ENCODE measurements at regions not wholly inside any gene's neighbourhood (a gene's known extent, or its start where the extent isn't known, plus 50 kb on each side); places are given as distances from the start of the nearest gene placed in this dataset.

GRCh38 chr5:86884608-86885007 is 266.9 kb downstream of the COX7C start:
- no peaks in the 10 kb centered on the region for H3K36me3 ChIP-seq (ENCODE audit: control insufficient read depth, low read length)
- H3K9me2 ChIP-seq (replicated peaks; ENCODE audit: control insufficient read depth, low read length), result no peaks in the 10 kb centered on the region
- H3K27me3 ChIP-seq (ENCODE audit: control insufficient read depth, low read length), result no peaks in the 10 kb centered on the region
- TF ChIP-seq, protein P1, sequence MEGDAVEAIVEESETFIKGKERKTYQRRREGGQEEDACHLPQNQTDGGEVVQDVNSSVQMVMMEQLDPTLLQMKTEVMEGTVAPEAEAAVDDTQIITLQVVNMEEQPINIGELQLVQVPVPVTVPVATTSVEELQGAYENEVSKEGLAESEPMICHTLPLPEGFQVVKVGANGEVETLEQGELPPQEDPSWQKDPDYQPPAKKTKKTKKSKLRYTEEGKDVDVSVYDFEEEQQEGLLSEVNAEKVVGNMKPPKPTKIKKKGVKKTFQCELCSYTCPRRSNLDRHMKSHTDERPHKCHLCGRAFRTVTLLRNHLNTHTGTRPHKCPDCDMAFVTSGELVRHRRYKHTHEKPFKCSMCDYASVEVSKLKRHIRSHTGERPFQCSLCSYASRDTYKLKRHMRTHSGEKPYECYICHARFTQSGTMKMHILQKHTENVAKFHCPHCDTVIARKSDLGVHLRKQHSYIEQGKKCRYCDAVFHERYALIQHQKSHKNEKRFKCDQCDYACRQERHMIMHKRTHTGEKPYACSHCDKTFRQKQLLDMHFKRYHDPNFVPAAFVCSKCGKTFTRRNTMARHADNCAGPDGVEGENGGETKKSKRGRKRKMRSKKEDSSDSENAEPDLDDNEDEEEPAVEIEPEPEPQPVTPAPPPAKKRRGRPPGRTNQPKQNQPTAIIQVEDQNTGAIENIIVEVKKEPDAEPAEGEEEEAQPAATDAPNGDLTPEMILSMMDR (IDR thresholded peaks at IDR 0.05; ENCODE audit: low read depth, low read length, poor library complexity, severe bottlenecking), result no peak
- TF ChIP-seq EZH2phosphoT487 (IDR thresholded peaks at IDR 0.05; ENCODE audit: borderline replicate concordance, low read length), result no peak
- no peaks in the 10 kb centered on the region for H3K79me2 ChIP-seq (ENCODE audit: control insufficient read depth, low read length)
- no peak overlapping the region for H3K27ac ChIP-seq (ENCODE audit: low read depth, low read length)
- no peaks in the 10 kb centered on the region for H3K4me1 ChIP-seq (ENCODE audit: control insufficient read depth, low read length)
- no peaks in the 10 kb centered on the region for H3F3A ChIP-seq (ENCODE audit: control insufficient read depth, insufficient read depth)
- no peaks in the 10 kb centered on the region for H3K9me3 ChIP-seq (ENCODE audit: control insufficient read depth, insufficient read depth, low read length)
- H4K20me1 ChIP-seq (ENCODE audit: control insufficient read depth, insufficient read depth, low read depth, low read length), result no peaks in the 10 kb centered on the region
- H3K4me3 ChIP-seq (ENCODE audit: low read length), result no peak overlapping the region
- no peak overlapping the region for H3K4me2 ChIP-seq (ENCODE audit: low read length)

DNA sequence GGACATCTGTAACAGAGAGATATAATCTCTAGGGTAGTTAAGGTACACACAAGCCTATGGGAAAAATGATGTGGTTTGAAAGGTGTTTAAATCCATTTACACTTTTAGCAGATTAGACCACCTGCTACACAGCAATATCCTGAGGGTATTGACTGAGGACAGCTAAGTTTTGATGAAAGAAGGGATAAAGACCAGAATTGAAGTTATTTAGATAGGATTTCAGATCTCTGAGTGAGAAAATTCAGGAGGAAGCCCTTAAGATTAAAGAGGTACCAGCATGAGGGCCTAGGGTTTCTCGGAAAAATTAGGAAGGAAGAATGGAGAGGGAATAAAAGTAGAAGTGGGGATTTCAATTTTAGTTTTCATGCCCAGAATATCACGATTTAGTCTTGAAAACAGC is 267.3 kb downstream of the COX7C start:
- H3K27ac ChIP-seq (ENCODE audit: low read depth, low read length), result no peak overlapping the region
- H3K27me3 ChIP-seq (ENCODE audit: control insufficient read depth, low read length), result no peaks in the 10 kb centered on the region
- no peaks in the 10 kb centered on the region for H3K9me3 ChIP-seq (ENCODE audit: control insufficient read depth, insufficient read depth, low read length)
- H3K9me2 ChIP-seq (replicated peaks; ENCODE audit: control insufficient read depth, low read length), result no peaks in the 10 kb centered on the region
- H3K4me1 ChIP-seq (ENCODE audit: control insufficient read depth, low read length), result no peaks in the 10 kb centered on the region
- H3K4me3 ChIP-seq (ENCODE audit: low read length), result no peak overlapping the region
- H3K4me2 ChIP-seq (ENCODE audit: low read length), result no peak overlapping the region
- H3K36me3 ChIP-seq (ENCODE audit: control insufficient read depth, low read length), result no peaks in the 10 kb centered on the region
- no peaks in the 10 kb centered on the region for H4K20me1 ChIP-seq (ENCODE audit: control insufficient read depth, insufficient read depth, low read depth, low read length)
- TF ChIP-seq EZH2phosphoT487 (IDR thresholded peaks at IDR 0.05; ENCODE audit: borderline replicate concordance, low read length), result no peak
- TF ChIP-seq, protein P1 (IDR thresholded peaks at IDR 0.05; ENCODE audit: low read depth, low read length, poor library complexity, severe bottlenecking), result no peak
- no peaks in the 10 kb centered on the region for H3K79me2 ChIP-seq (ENCODE audit: control insufficient read depth, low read length)
- H3F3A ChIP-seq (ENCODE audit: control insufficient read depth, insufficient read depth), result no peaks in the 10 kb centered on the region

DNA sequence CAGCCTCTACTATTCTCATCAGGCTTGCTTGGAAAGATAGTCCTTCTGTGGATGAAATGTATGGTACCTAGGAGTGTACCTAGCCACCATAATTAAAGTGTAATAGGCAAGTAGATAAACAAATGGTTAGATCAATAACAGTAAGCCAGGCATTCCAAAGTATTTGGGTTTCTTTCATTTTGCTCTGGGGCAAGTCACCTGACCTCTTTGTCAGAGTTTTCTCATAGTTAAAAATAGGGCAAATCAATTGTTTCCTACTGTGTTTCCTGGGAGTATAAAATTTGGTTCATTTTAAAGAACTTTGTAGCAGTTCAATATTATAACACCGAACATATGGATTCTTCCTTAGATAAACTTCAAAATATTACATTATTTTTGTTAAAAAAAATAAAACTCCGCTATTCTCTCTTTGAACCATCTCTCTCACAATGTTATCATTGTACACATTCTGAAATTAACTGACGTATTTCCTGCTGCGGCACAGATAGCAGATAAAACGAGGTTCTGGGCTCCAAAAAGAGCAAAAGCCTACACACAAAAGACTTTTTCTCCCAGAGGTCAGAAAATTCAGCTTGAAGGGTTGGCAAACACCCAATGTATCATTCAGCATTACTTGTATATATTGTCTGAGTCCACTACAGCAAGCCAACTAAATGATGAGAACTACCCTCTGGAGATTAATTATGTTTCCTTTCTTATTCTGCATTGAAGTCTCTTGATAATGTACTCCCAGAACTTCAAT is 267.9 kb downstream of the COX7C start:
- H3K4me3 ChIP-seq (ENCODE audit: low read length), result no peak overlapping the region
- no peaks in the 10 kb centered on the region for H3K4me1 ChIP-seq (ENCODE audit: control insufficient read depth, low read length)
- H3K4me2 ChIP-seq (ENCODE audit: low read length), result no peak overlapping the region
- no peaks in the 10 kb centered on the region for H3K9me3 ChIP-seq (ENCODE audit: control insufficient read depth, insufficient read depth, low read length)
- H4K20me1 ChIP-seq (ENCODE audit: control insufficient read depth, insufficient read depth, low read depth, low read length), result no peaks in the 10 kb centered on the region
- H3F3A ChIP-seq (ENCODE audit: control insufficient read depth, insufficient read depth), result no peaks in the 10 kb centered on the region
- no peak overlapping the region for H3K27ac ChIP-seq (ENCODE audit: low read depth, low read length)
- no peaks in the 10 kb centered on the region for H3K79me2 ChIP-seq (ENCODE audit: control insufficient read depth, low read length)
- TF ChIP-seq, protein P1 (IDR thresholded peaks at IDR 0.05; ENCODE audit: low read depth, low read length, poor library complexity, severe bottlenecking), result no peak
- TF ChIP-seq EZH2phosphoT487 (IDR thresholded peaks at IDR 0.05; ENCODE audit: borderline replicate concordance, low read length), result no peak
- no peaks in the 10 kb centered on the region for H3K9me2 ChIP-seq (replicated peaks; ENCODE audit: control insufficient read depth, low read length)
- no peaks in the 10 kb centered on the region for H3K27me3 ChIP-seq (ENCODE audit: control insufficient read depth, low read length)
- H3K36me3 ChIP-seq (ENCODE audit: control insufficient read depth, low read length), result no peaks in the 10 kb centered on the region
